GM23338 (cell line): ENCODE measurements at regions not wholly inside any gene's neighbourhood (a gene's known extent, or its start where the extent isn't known, plus 50 kb on each side); places are given as distances from the start of the nearest gene placed in this dataset.

Experiments
- CREB1 ChIP-seq: fragments of 250-450 bp; sonication (Bioruptor Pico); IDR thresholded peaks from 2 replicates; pipeline ENCODE4 v1.5.0; 2020; ENCODE audit warnings: low read depth, mild to moderate bottlenecking, moderate library complexity
- EZH2 ChIP-seq: fragments of 200-600 bp; sonication (generic); IDR thresholded peaks from one replicate; pipeline ENCODE4 v1.8.0; 2017; ENCODE audit warnings: antibody characterized with exemption, mild to moderate bottlenecking, low read depth; ENCODE audit not compliant: unreplicated experiment
- POLR2AphosphoS5 ChIP-seq: IDR thresholded peaks from 2 replicates; pipeline ENCODE4 v1.6.1; 2016; ENCODE audit warnings: antibody characterized with exemption, low read depth
- REST ChIP-seq: IDR thresholded peaks from one replicate; pipeline ENCODE4 v1.6.1; 2018; ENCODE audit warnings: antibody characterized with exemption; ENCODE audit not compliant: unreplicated experiment
- TF ChIP-seq, protein P1 (sequence below), 2 experiments: fragments of 200-600 bp in 1 of 2; sonication (generic) in 1 of 2; conservative IDR thresholded peaks; 2 replicates each; pipeline versions ENCODE4 v1.5.1 to v1.6.1; 2016 to 2017; ENCODE audit warnings: antibody characterized with exemption in 2 of 2, low read depth in 2 of 2, mild to moderate bottlenecking in 2 of 2, moderate library complexity in 1 of 2
- TF ChIP-seq, protein P2 (sequence below): IDR thresholded peaks from 2 replicates; pipeline ENCODE4 v1.6.1; 2016; ENCODE audit warnings: antibody characterized with exemption

DNA sequence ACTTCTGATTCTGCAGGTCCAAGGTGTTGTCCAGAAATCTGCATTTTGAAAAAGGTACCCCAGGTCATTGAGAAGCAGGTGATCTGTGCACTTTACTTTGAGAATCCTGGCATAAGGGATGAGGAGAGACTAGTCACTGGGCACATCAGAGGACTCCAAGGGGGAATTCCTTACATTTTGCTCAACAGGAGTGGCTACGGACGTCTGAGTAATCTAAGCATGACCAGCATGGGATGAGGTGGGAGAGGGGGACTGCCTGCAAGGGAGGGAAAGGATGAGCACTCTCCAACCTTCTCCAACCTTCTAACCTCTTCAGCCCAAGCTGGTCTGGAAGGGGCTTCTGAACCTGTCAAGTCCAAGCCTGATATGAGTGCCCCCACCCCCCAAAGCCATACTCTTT is 55.5 kb downstream of the MARCHF4 start:
- TF ChIP-seq, protein P1, sequence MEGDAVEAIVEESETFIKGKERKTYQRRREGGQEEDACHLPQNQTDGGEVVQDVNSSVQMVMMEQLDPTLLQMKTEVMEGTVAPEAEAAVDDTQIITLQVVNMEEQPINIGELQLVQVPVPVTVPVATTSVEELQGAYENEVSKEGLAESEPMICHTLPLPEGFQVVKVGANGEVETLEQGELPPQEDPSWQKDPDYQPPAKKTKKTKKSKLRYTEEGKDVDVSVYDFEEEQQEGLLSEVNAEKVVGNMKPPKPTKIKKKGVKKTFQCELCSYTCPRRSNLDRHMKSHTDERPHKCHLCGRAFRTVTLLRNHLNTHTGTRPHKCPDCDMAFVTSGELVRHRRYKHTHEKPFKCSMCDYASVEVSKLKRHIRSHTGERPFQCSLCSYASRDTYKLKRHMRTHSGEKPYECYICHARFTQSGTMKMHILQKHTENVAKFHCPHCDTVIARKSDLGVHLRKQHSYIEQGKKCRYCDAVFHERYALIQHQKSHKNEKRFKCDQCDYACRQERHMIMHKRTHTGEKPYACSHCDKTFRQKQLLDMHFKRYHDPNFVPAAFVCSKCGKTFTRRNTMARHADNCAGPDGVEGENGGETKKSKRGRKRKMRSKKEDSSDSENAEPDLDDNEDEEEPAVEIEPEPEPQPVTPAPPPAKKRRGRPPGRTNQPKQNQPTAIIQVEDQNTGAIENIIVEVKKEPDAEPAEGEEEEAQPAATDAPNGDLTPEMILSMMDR (conservative IDR thresholded peaks at IDR 0.05; ENCODE audit: low read depth in 2 of 2), result no peak
- TF ChIP-seq EZH2 (no peak), POLR2AphosphoS5 (no peak), REST (no peak), CREB1 (no peak)
- TF ChIP-seq, protein P2, sequence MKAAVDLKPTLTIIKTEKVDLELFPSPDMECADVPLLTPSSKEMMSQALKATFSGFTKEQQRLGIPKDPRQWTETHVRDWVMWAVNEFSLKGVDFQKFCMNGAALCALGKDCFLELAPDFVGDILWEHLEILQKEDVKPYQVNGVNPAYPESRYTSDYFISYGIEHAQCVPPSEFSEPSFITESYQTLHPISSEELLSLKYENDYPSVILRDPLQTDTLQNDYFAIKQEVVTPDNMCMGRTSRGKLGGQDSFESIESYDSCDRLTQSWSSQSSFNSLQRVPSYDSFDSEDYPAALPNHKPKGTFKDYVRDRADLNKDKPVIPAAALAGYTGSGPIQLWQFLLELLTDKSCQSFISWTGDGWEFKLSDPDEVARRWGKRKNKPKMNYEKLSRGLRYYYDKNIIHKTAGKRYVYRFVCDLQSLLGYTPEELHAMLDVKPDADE, result no peak
